GM18508 (cell line): ENCODE measurements at regions not wholly inside any gene's neighbourhood (a gene's known extent, or its start where the extent isn't known, plus 50 kb on each side); places are given as distances from the start of the nearest gene placed in this dataset.
"Not testable (repeated sequence)": the region's sequence is repeated elsewhere in the genome, so short reads cannot be mapped to it uniquely, and the experiment has no call there.

Source experiments
- ATAC-seq: cut with Tn5 transposase; IDR thresholded peaks from one replicate; pipeline ENCODE4 v1.9.1; 2021; ENCODE audit warnings: moderate number of reproducible peaks; ENCODE audit not compliant: insufficient read depth, unreplicated experiment

- ATAC-seq = no peak
Observed at GRCh38 chr2:83837823-83838222, 621.3 kb downstream of the SUCLG1 start.

GRCh38 chr2:83827618-83828017 is 631.5 kb downstream of the SUCLG1 start:
- no peak for ATAC-seq

GRCh38 chr2:83826577-83826976 is 632.5 kb downstream of the SUCLG1 start:
- ATAC-seq = no peak

GRCh38 chr2:83823229-83823628 is 635.9 kb downstream of the SUCLG1 start:
- ATAC-seq = no peak

GRCh38 chr2:83817511-83817910 is 641.6 kb downstream of the SUCLG1 start:
- no peak for ATAC-seq

GRCh38 chr2:83808878-83809277 is 650.2 kb downstream of the SUCLG1 start:
- no peak for ATAC-seq

- no peak for ATAC-seq
Observed at GRCh38 chr2:83802604-83803003, 656.5 kb downstream of the SUCLG1 start.

- no peak for ATAC-seq
Observed at GRCh38 chr2:83795777-83796176, 663.3 kb downstream of the SUCLG1 start.

GRCh38 chr2:83790467-83790866 is 668.6 kb downstream of the SUCLG1 start:
- not testable (repeated sequence) for ATAC-seq

- ATAC-seq = not testable (repeated sequence)
Observed at GRCh38 chr2:83789674-83790073, 669.4 kb downstream of the SUCLG1 start.

- ATAC-seq = not testable (repeated sequence)
Observed at GRCh38 chr2:83788938-83789566, 670.0 kb downstream of the SUCLG1 start.

GRCh38 chr2:83787189-83787588 is 671.9 kb downstream of the SUCLG1 start:
- no peak for ATAC-seq

GRCh38 chr2:83786140-83786539 is 672.9 kb downstream of the SUCLG1 start:
- no peak for ATAC-seq

- ATAC-seq = no peak
Observed at GRCh38 chr2:83784947-83785346, 674.1 kb downstream of the SUCLG1 start.

GRCh38 chr2:83784315-83784714 is 674.8 kb downstream of the SUCLG1 start:
- ATAC-seq = no peak

GRCh38 chr2:83782122-83782521 is 677.0 kb downstream of the SUCLG1 start:
- ATAC-seq = no peak

GRCh38 chr2:83764447-83765005 is 694.6 kb downstream of the SUCLG1 start:
- ATAC-seq = no peak

- ATAC-seq = no peak
Observed at GRCh38 chr2:83757329-83757728, 701.8 kb downstream of the SUCLG1 start.

- no peak for ATAC-seq
Observed at GRCh38 chr2:83756219-83756618, 702.9 kb downstream of the SUCLG1 start.

- no peak for ATAC-seq
Observed at GRCh38 chr2:83747141-83747540, 711.9 kb downstream of the SUCLG1 start.

GRCh38 chr2:83744855-83745254 is 714.2 kb downstream of the SUCLG1 start:
- ATAC-seq = no peak

GRCh38 chr2:83742117-83742782 is 716.8 kb downstream of the SUCLG1 start:
- no peak for ATAC-seq
